GM10266 (cell line): ENCODE measurements at regions not wholly inside any gene's neighbourhood (a gene's known extent, or its start where the extent isn't known, plus 50 kb on each side); places are given as distances from the start of the nearest gene placed in this dataset.

Experiments
- DNase-seq: peaks from one replicate; pipeline ENCODE4 v3.0.0; 2012; ENCODE audit errors: extremely low spot score
- CTCF ChIP-seq: IDR thresholded peaks from 2 replicates; pipeline ENCODE4 v1.5.1; 2012; ENCODE audit warnings: mild to moderate bottlenecking, low read depth; ENCODE audit not compliant: control insufficient read depth, insufficient read depth; ENCODE audit errors: missing control alignments

- DNase-seq, result no peak
- no peak for TF ChIP-seq CTCF
Observed at GRCh38 chr1:9449110-9449627, 90.1 kb upstream of the SLC25A33 start.

- DNase-seq, result no peak
- no peak for TF ChIP-seq CTCF
Observed at GRCh38 chr1:9449976-9450696, 89.1 kb upstream of the SLC25A33 start.

- DNase-seq, result no peak
- no peak for TF ChIP-seq CTCF
Observed at GRCh38 chr1:9451081-9451480, 88.2 kb upstream of the SLC25A33 start.

GRCh38 chr1:9452516-9453140, 86.6 kb upstream of the SLC25A33 start:
- DNase-seq, result no peak
- TF ChIP-seq CTCF, result no peak

- DNase-seq, result no peak
- no peak for TF ChIP-seq CTCF
Observed at GRCh38 chr1:9453375-9453774, 85.9 kb upstream of the SLC25A33 start.

GRCh38 chr1:9453779-9454418, 85.4 kb upstream of the SLC25A33 start:
- no peak for DNase-seq
- no peak for TF ChIP-seq CTCF
